Lower lobe of right lung (tissue), 2 donors: ENCODE measurements at regions not wholly inside any gene's neighbourhood (a gene's known extent, or its start where the extent isn't known, plus 50 kb on each side); places are given as distances from the start of the nearest gene placed in this dataset.
"Not testable (repeated sequence)": the region's sequence is repeated elsewhere in the genome, so short reads cannot be mapped to it uniquely, and the experiment has no call there.

Source experiments
- ATAC-seq, 2 donors: fragments of 200-7000 bp; cut with Tn5 transposase; one replicate each; pipeline ENCODE4 v1.9.1; 2020 to 2022; ENCODE audit warnings: mild to moderate bottlenecking in 2 of 2, moderate library complexity in 2 of 2
- DNase-seq: peaks from one replicate; pipeline ENCODE4 v3.0.0-alpha.2; 2020
- H3K27ac ChIP-seq: fragments of 200-600 bp; one replicate; pipeline ENCODE4 v1.8.0; 2022
- H3K27me3 ChIP-seq: fragments of 200-600 bp; one replicate; pipeline ENCODE4 v1.8.0; 2022; ENCODE audit warnings: low read depth
- H3K36me3 ChIP-seq: fragments of 200-600 bp; one replicate; pipeline ENCODE4 v1.8.0; 2022; ENCODE audit warnings: mild to moderate bottlenecking
- H3K4me1 ChIP-seq: fragments of 200-600 bp; one replicate; pipeline ENCODE4 v1.8.0; 2022
- H3K4me3 ChIP-seq: fragments of 200-600 bp; one replicate; pipeline ENCODE4 v1.8.0; 2022; ENCODE audit warnings: mild to moderate bottlenecking
- H3K9me3 ChIP-seq: fragments of 200-600 bp; one replicate; pipeline ENCODE4 v1.8.0; 2022
- CTCF ChIP-seq: fragments of 200-600 bp; IDR thresholded peaks from one replicate; pipeline ENCODE4 v1.8.0; 2022; ENCODE audit warnings: antibody characterized with exemption, mild to moderate bottlenecking
- intact Hi-C: fragments of 100-400 bp; cut with DNase I; formaldehyde crosslinking; loops from one replicate; pipeline ENCODE4 v1.11.0; 2022
- donor health status: DM: no; HTN: yes; CAD: no; lungs with severe emphysema.

GRCh38 chr11:115643549-115644270 lies 139.5 kb upstream of the CADM1 start:
- Histone ChIP-seq H3K27ac (no peak overlapping the region), H3K36me3 (no peaks in the 10 kb centered on the region), H3K4me1 (no peaks in the 10 kb centered on the region), H3K9me3 (no peaks in the 10 kb centered on the region), H3K4me3 (no peak overlapping the region), H3K27me3 (peaks cover 10% of the 10 kb centered on the region)
- intact Hi-C loops: no loop called here
- no peak for TF ChIP-seq CTCF
- no peak for ATAC-seq
- no peak for DNase-seq

GRCh38 chr11:115642660-115643059 lies 138.4 kb upstream of the CADM1 start:
- Histone ChIP-seq H3K27ac (no peak overlapping the region), H3K9me3 (no peaks in the 10 kb centered on the region), H3K4me1 (no peaks in the 10 kb centered on the region), H3K36me3 (no peaks in the 10 kb centered on the region), H3K4me3 (no peak overlapping the region), H3K27me3 (peaks cover 10% of the 10 kb centered on the region)
- no peak for ATAC-seq
- DNase-seq: no peak
- no peak for TF ChIP-seq CTCF
- intact Hi-C loops: no loop called here

GRCh38 chr11:115637599-115638241 lies 133.5 kb upstream of the CADM1 start:
- TF ChIP-seq CTCF: no peak
- Histone ChIP-seq H3K4me3 (no peak overlapping the region), H3K4me1 (no peaks in the 10 kb centered on the region), H3K36me3 (no peaks in the 10 kb centered on the region), H3K27me3 (peaks cover 4% of the 10 kb centered on the region), H3K27ac (no peak overlapping the region), H3K9me3 (no peaks in the 10 kb centered on the region)
- DNase-seq (no peak), ATAC-seq (no peak)
- intact Hi-C loops: no loop called here

DNA sequence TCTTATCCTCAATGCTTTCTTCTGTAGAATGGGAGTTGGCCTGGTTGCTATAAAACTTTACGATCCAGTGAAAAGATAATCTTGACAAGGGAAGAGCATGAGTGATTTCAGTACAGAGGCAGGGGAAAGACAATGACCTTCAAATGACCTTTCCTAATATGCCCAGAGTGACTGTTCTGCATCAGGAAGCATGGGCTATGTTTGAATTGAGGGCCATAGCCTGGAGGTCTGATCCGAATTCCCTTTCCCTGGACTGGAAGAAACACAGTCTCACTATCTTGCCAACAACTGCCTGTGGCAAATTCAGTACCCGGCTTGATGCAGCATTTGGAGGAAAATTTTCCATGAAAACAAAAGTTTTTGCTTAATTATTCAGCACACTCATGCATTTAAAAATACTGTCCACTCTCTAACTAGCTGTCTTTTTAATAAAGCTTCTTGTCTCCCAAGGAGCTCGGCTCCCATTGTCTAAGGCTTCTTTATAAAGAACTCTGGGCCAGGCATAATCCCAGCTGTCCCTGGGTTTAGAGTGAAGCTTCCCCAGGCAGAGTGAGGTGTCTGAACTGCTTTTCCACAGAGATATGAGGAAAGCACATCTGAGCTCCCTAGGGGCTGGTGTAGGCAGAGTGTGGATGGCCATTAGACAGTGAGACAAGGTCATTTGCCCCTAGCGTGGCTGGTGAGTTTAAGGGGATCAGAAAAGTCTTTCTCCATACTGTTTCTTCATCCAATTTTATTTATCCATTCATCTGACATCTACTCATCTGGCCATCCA lies 132.7 kb upstream of the CADM1 start:
- no peak for ATAC-seq
- Histone ChIP-seq H3K27ac (no peak overlapping the region), H3K36me3 (no peaks in the 10 kb centered on the region), H3K4me3 (no peak overlapping the region), H3K4me1 (no peaks in the 10 kb centered on the region), H3K9me3 (no peaks in the 10 kb centered on the region), H3K27me3 (peaks cover 4% of the 10 kb centered on the region)
- intact Hi-C loops: no loop called here
- TF ChIP-seq CTCF: no peak
- DNase-seq: no peak

- H3K9me3 ChIP-seq, H3K36me3 ChIP-seq, H3K4me3 ChIP-seq, ATAC-seq, H3K27ac ChIP-seq, H3K4me1 ChIP-seq, intact Hi-C loops, DNase-seq: not testable (repeated sequence)
- H3K27me3 ChIP-seq: peaks cover 19% of the 10 kb centered on the region
Measured at GRCh38 chr11:115633977-115634376, 129.8 kb upstream of the CADM1 start.

DNA sequence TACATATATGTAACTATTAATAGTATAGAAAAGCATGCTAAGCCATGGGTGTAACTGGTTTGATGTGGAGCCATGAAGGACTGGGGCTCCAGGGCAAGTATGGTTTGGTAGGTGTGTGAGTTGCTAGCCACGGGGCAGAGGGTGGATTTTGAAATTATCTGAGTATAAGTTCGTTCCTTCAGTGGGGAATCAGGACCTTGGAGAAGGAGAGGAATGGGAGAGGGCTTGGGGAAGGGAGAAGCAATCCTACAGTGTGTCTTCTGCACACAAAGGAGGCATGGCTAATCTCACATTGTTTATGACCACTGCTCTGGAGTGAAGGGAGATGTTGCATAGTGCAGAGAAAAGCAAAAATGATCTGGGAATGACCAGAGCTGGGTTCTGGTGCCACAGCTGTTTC lies 127.8 kb upstream of the CADM1 start:
- no peak overlapping the region for H3K27ac ChIP-seq
- H3K9me3 ChIP-seq: no peaks in the 10 kb centered on the region
- ATAC-seq (no peak), DNase-seq (no peak)
- no peaks in the 10 kb centered on the region for H3K36me3 ChIP-seq
- H3K4me3 ChIP-seq: no peak overlapping the region
- no peaks in the 10 kb centered on the region for H3K4me1 ChIP-seq
- peaks cover 15% of the 10 kb centered on the region for H3K27me3 ChIP-seq
- intact Hi-C loops: no loop called here
- TF ChIP-seq CTCF: no peak
